GM21526 (cell line): ENCODE measurements at regions not wholly inside any gene's neighbourhood (a gene's known extent, or its start where the extent isn't known, plus 50 kb on each side); places are given as distances from the start of the nearest gene placed in this dataset.

ENCODE experiments used
- ATAC-seq: cut with Tn5 transposase; IDR thresholded peaks from one replicate; pipeline ENCODE4 v1.9.1; 2021; ENCODE audit warnings: moderate library complexity; ENCODE audit not compliant: unreplicated experiment, low FRiP score

DNA sequence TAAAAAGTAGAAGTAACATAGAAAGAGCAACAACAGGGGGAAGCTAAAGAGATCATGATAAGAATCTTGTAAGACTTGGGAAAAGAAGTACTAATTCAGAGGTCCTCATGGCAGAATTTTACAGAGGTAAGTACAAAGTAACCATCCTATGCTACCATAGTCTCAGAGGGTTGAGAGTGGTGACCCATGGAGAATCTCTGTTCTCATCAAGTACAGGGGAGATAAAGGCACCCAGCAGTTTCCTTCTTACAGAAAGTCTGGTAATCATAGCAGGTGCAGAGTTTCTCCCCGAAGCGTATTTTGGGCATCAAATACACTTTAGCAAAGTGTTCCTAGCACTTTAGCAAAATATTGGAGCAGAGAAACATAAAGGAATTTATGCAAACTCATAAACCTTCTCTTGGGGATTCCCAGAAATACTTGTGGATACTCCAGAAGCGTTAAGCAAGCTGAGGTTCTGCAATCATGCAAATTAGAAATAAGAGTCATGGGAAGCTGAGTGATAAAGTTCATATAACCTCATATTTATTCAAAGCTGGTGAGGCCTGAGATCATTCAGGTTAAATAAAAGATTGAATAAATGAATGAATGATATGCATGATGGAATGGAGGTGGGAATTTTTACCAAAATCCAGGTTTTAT is 101.0 kb upstream of the SMC2 start:
- ATAC-seq = no peak

DNA sequence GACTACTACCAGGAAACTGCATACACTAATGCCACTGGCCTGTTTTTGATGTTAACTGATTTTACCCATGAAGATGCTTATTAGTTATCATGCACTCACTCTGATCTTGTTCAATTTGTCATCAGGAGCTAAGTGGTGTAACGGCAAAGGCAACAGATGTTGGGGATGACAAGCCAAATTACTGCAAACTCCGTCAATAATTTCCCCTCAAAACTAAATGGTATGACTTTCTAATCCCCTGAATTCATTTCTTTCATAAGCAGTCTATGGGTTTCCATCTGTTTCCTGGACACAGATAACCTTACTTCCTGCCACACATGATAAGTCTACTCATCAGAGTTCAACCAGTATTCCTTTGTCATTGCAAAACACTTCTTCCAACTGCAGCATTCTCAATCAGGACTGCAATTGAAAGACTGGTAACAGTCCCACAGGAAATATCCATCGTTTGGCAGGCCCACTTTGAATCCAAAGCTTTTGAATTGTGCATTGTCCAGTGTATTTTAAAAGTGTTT is 96.2 kb upstream of the SMC2 start:
- no peak for ATAC-seq

GRCh38 chr9:103999375-104000062 is 94.6 kb upstream of the SMC2 start:
- ATAC-seq = no peak

DNA sequence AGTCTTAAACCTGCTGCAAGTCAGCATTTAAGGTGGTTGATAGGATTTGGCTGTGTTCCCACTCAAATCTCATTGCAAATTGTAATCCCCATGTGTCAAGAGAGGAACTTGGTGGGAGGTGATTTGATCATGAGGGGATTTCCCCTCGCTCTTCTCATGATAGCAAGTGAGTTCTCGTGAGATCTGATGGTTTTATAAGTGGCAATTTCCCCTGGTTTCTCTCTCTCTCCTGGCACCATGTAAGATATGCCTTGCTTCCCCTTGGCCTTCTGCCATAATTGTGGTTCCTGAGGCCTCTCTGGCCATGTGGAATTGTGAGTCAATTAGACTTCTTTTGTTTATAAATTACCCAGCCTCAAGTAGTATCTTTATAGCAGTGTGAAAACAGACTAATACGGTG is 84.3 kb upstream of the SMC2 start:
- no peak for ATAC-seq

DNA sequence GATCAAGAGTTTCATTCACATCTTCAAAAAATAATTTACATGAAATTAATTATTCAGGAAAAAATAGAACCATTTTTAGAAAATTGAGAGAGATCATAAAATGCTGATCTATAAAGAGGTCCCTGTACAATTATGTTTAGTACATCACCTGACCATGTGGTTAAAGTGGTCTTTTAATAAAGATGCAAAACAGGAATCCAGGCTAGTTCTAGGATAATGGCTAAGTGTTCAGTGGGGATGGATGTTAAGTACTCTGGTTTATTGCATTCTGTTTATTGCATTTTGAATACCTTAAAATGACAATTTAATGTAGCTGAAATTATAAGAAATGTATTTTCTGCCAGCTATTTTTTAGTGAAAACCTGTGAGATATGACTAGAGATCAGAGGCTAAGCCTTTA is 72.0 kb upstream of the SMC2 start:
- no peak for ATAC-seq

DNA sequence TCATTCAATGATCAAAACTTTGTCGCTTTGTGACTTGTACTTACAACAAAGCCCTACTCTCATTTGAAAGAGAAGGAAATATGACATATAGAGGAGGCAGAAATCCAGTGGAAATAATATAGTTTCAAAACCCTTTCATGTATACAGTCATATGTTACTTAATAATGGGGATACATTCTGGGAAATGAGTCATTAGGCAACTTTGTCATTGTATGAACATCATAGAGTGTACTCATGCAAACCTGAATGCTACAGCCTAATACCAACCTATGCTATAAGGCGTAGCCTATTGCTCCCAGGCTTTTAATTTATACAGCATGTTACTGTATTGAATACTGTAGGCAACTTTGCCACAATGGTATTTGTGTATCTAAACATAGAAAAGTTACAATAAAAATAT is 69.0 kb upstream of the SMC2 start:
- ATAC-seq = no peak

- ATAC-seq = no peak
These were observed 68.2 kb upstream of the SMC2 start for GRCh38 chr9:104025945-104026344.

GRCh38 chr9:104027295-104027694 is 66.8 kb upstream of the SMC2 start:
- no peak for ATAC-seq

DNA sequence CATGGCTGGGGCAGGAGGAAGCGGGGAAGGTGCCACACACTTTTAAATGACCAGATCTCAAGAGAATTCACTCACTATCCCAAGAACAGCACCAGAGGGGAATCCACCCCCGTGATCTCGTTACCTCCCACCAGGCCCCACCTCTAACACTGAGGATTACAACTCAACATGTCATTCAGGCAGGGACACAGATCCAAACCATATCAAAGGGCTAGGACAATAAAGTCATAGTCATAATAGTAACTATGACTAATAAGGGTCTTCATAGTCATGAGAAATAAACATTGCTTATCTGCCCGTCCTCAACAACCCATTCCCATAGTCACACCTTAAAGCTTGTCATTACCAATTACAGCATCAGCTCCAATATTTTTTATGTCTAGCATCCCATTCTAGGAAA is 65.3 kb upstream of the SMC2 start:
- ATAC-seq = no peak
